Suprapubic skin (tissue), 4 donors: ENCODE measurements at regions not wholly inside any gene's neighbourhood (a gene's known extent, or its start where the extent isn't known, plus 50 kb on each side); places are given as distances from the start of the nearest gene placed in this dataset.

Experiments used
- DNase-seq, 2 donors: peaks; one replicate each; pipeline ENCODE4 v3.0.0-alpha.2; 2019; ENCODE audit warnings: low spot score in 2 of 2
- H3K27ac ChIP-seq: fragments of 200-600 bp; sonication (generic); one replicate; pipeline ENCODE4 v1.5.1; 2019
- H3K27me3 ChIP-seq: fragments of 200-600 bp; sonication (generic); one replicate; pipeline ENCODE4 v1.5.1; 2019
- H3K36me3 ChIP-seq: fragments of 200-600 bp; sonication (generic); one replicate; pipeline ENCODE4 v1.5.1; 2019
- H3K4me1 ChIP-seq: fragments of 200-600 bp; sonication (generic); one replicate; pipeline ENCODE4 v1.5.1; 2019
- H3K4me3 ChIP-seq: fragments of 200-600 bp; sonication (generic); one replicate; pipeline ENCODE4 v1.5.1; 2019; ENCODE audit warnings: mild to moderate bottlenecking
- H3K9me3 ChIP-seq: fragments of 200-600 bp; sonication (generic); one replicate; pipeline ENCODE4 v1.5.1; 2019
- CTCF ChIP-seq, 2 donors: fragments of 200-600 bp in 1 of 2; fragments of 450-650 bp in 1 of 2; sonication (generic) in 1 of 2; IDR thresholded peaks; one replicate each; pipeline ENCODE4 v1.5.1; 2016 to 2019; ENCODE audit warnings: antibody characterized with exemption in 2 of 2, mild to moderate bottlenecking in 1 of 2, moderate library complexity in 1 of 2
- EP300 ChIP-seq: sonication (generic); formaldehyde crosslinking; IDR thresholded peaks from one replicate; pipeline ENCODE4 v1.6.1; 2017; ENCODE audit warnings: antibody characterized with exemption
- POLR2A ChIP-seq, 2 donors: fragments of 450-650 bp; IDR thresholded peaks; one replicate each; pipeline ENCODE4 v1.6.1; 2017; ENCODE audit warnings: antibody characterized with exemption in 2 of 2, mild to moderate bottlenecking in 2 of 2, moderate library complexity in 2 of 2
- POLR2AphosphoS5 ChIP-seq, 3 donors: sonication (generic); formaldehyde crosslinking; IDR thresholded peaks; one replicate each; pipeline ENCODE4 v1.6.1; 2017; ENCODE audit warnings: antibody characterized with exemption in 3 of 3
- WGBS: methylation state at CpG from one replicate; pipeline ENCODE4 v1.1.5; 2018; 5-methylcytosine and 5-hydroxymethylcytosine counted together

DNA sequence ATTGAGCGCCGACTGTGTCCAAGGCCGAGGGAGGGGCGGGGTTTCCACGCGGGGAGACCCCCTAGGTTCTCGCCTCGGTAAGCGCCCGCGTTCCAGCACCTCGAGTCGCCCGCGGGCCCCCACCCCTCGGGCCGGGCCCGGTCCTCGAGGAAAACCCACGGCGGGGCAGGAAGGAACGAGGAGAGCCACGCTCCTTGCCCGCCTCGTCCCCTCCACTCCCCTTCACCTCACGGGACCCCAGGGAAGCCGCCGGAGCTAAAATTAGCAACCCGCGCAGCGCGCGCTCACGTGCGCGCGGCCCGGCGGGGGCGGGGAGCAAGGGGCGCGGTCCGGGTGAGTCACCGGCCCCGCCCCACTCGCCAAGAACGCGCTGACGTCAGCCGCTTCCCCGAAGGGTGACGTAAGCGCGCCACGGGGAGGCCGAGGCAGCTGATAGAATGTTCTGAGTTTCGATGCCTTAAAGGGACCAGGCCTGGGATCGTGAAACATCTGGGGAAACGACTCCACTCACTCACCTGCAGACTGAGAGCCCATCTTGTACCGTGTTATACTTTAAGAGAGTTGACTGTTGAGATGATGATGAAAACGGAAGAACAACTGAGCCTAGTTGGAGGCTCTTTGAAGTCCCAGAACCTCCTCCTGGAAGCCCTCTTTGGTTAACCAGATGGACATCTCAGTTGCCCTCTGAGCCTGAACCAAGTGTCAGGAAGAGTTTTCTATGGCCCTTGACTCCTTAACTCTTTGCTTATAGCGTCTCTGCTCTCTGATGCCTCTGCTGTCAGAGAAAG, 49.7 kb upstream of the ATF3 start:
- H3K27ac ChIP-seq = peak overlapping the region; percentile 97
- peak; percentile 95 to 97 for DNase-seq
- H3K4me1 ChIP-seq = peaks cover 17% of the 10 kb centered on the region
- TF ChIP-seq POLR2AphosphoS5 (IDR thresholded peaks at IDR 0.05) (peak; percentile 61 to 74 (median 63)), CTCF (IDR thresholded peaks at IDR 0.05) (peak in 1 of 2 donors; percentile 2), POLR2A (IDR thresholded peaks at IDR 0.05) (peak in 1 of 2 donors; percentile 83), EP300 (peak; percentile 91)
- no peaks in the 10 kb centered on the region for H3K9me3 ChIP-seq
- no peaks in the 10 kb centered on the region for H3K27me3 ChIP-seq
- peak overlapping the region; percentile 82 for H3K4me3 ChIP-seq
- WGBS = 3% methylated on average over 30 of the region's 62 CpGs
- no peaks in the 10 kb centered on the region for H3K36me3 ChIP-seq
